Activated CD4-positive, alpha-beta T cell treated with anti-CD3 and anti-CD28 coated beads for 36 hours (primary cell): ENCODE measurements at regions not wholly inside any gene's neighbourhood (a gene's known extent, or its start where the extent isn't known, plus 50 kb on each side); places are given as distances from the start of the nearest gene placed in this dataset.

ENCODE experiments used
- ATAC-seq: fragments of 200-7000 bp; cut with Tn5 transposase; one replicate; pipeline ENCODE4 v1.10.0; 2021; ENCODE audit warnings: mild to moderate bottlenecking, moderate library complexity
- CTCF ChIA-PET: fragments of 350-600 bp; sonication (Branson Sonifier 250); formaldehyde crosslinking; loops from one replicate; lab custom pipeline; 2021; ENCODE audit warnings: antibody characterized with exemption; lab: Charles Lee
- POLR2A ChIA-PET: fragments of 350-600 bp; sonication (Branson Sonifier 250); formaldehyde crosslinking; loops from one replicate; lab custom pipeline; 2021; ENCODE audit warnings: antibody characterized with exemption, inconsistent platforms; lab: Charles Lee
- DNase-seq: peaks from one replicate; pipeline ENCODE4 v3.0.0-alpha.2; 2020
- H3K27ac Mint-ChIP-seq: one replicate; pipeline ENCODE4 v1.8.0; 2021; ENCODE audit warnings: mixed read lengths
- H3K27me3 Mint-ChIP-seq: one replicate; pipeline ENCODE4 v1.8.0; 2021; ENCODE audit warnings: mixed read lengths
- H3K36me3 Mint-ChIP-seq: one replicate; pipeline ENCODE4 v1.8.0; 2021; ENCODE audit warnings: low read depth, mixed read lengths
- H3K4me1 Mint-ChIP-seq: one replicate; pipeline ENCODE4 v1.8.0; 2021; ENCODE audit warnings: mixed read lengths
- H3K4me3 Mint-ChIP-seq: one replicate; pipeline ENCODE4 v1.8.0; 2021; ENCODE audit warnings: mild to moderate bottlenecking, moderate library complexity, mixed read lengths
- H3K9me3 Mint-ChIP-seq: one replicate; pipeline ENCODE4 v1.8.0; 2021; ENCODE audit warnings: low read depth, mixed read lengths
- intact Hi-C, 2 experiments: fragments of 100-400 bp; cut with DNase I in 1 of 2; cut with micrococcal nuclease in 1 of 2; formaldehyde crosslinking; loops; one replicate each; pipeline versions ENCODE4 v1.14.2 to v1.15.1; 2022 to 2024; cut with DNase I, micrococcal nuclease

- CTCF ChIA-PET: interaction anchor here (0.5 to 1.0 kb wide), 3 partner anchors 136 to 671 kb away, joined by 3 to 4 read pairs (median 3); no protein-coding TSS in a partner anchor
- peak; percentile 90 for ATAC-seq
- POLR2A ChIA-PET: no interaction called here
- Mint-ChIP-seq H3K36me3 (peaks cover 3% of the 10 kb centered on the region), H3K4me3 (peak overlapping the region; percentile 3), H3K9me3 (no peaks in the 10 kb centered on the region), H3K27me3 (no peaks in the 10 kb centered on the region), H3K4me1 (peaks cover 55% of the 10 kb centered on the region), H3K27ac (peak overlapping the region; percentile 28)
- DNase-seq: peak; percentile 46
- intact Hi-C loops: no loop called here
Measured at GRCh38 chr6:14717307-14717706, 528.6 kb upstream of the JARID2 start.

- intact Hi-C loops: no loop called here
- CTCF ChIA-PET: interaction anchor here (0.6 to 1.4 kb wide), 2 partner anchors 396 to 507 kb away, joined by 3 read pairs; no protein-coding TSS in a partner anchor
- Mint-ChIP-seq H3K27ac (no peak overlapping the region), H3K9me3 (peaks cover 3% of the 10 kb centered on the region), H3K4me3 (no peak overlapping the region), H3K4me1 (peaks cover 59% of the 10 kb centered on the region), H3K27me3 (no peaks in the 10 kb centered on the region), H3K36me3 (peaks cover 8% of the 10 kb centered on the region)
- ATAC-seq (no peak), DNase-seq (no peak)
- POLR2A ChIA-PET: interaction anchor here (1.1 kb wide), 1 partner anchor 17 kb away, joined by 3 read pairs; no protein-coding TSS in a partner anchor
Measured at GRCh38 chr6:14718861-14719260, 527.0 kb upstream of the JARID2 start.

- Mint-ChIP-seq H3K4me1 (peaks cover 60% of the 10 kb centered on the region), H3K9me3 (peaks cover 4% of the 10 kb centered on the region), H3K27me3 (no peaks in the 10 kb centered on the region), H3K36me3 (peaks cover 8% of the 10 kb centered on the region), H3K4me3 (no peak overlapping the region), H3K27ac (no peak overlapping the region)
- ChIA-PET CTCF (interaction anchor here (0.6 kb wide), 1 partner anchor 396 kb away, joined by 3 read pairs; no protein-coding TSS in a partner anchor), POLR2A (interaction anchor here (1.1 kb wide), 1 partner anchor 17 kb away, joined by 3 read pairs; no protein-coding TSS in a partner anchor)
- no peak for DNase-seq
- no peak for ATAC-seq
- intact Hi-C loops: no loop called here
Measured at GRCh38 chr6:14719270-14719669, 526.6 kb upstream of the JARID2 start.

GRCh38 chr6:14720411-14721102 lies 525.3 kb upstream of the JARID2 start:
- H3K27ac Mint-ChIP-seq: peak overlapping the region; percentile 29
- intact Hi-C loops: no loop called here
- no peak for ATAC-seq
- peaks cover 8% of the 10 kb centered on the region for H3K36me3 Mint-ChIP-seq
- H3K4me3 Mint-ChIP-seq: no peak overlapping the region
- H3K27me3 Mint-ChIP-seq: no peaks in the 10 kb centered on the region
- DNase-seq: no peak
- H3K9me3 Mint-ChIP-seq: peaks cover 4% of the 10 kb centered on the region
- ChIA-PET CTCF (interaction anchor here (0.5 kb wide), 1 partner anchor 1090 kb away, joined by 3 read pairs; no protein-coding TSS in a partner anchor), POLR2A (no interaction called here)
- peaks cover 54% of the 10 kb centered on the region for H3K4me1 Mint-ChIP-seq

GRCh38 chr6:14721103-14721758 lies 524.6 kb upstream of the JARID2 start:
- Mint-ChIP-seq H3K9me3 (peaks cover 4% of the 10 kb centered on the region), H3K4me1 (peaks cover 52% of the 10 kb centered on the region), H3K27ac (peak overlapping the region; percentile 52), H3K27me3 (no peaks in the 10 kb centered on the region), H3K36me3 (peaks cover 8% of the 10 kb centered on the region), H3K4me3 (no peak overlapping the region)
- CTCF ChIA-PET: interaction anchor here (0.5 to 3.6 kb wide), 2 partner anchors 10 to 1091 kb away, joined by 3 to 13 read pairs; no protein-coding TSS in a partner anchor
- intact Hi-C loops: no loop called here
- ATAC-seq (peak; percentile 13), DNase-seq (no peak)
- POLR2A ChIA-PET: no interaction called here

- Mint-ChIP-seq H3K4me1 (peaks cover 52% of the 10 kb centered on the region), H3K27ac (no peak overlapping the region), H3K9me3 (peaks cover 6% of the 10 kb centered on the region), H3K27me3 (no peaks in the 10 kb centered on the region), H3K36me3 (peaks cover 5% of the 10 kb centered on the region), H3K4me3 (no peak overlapping the region)
- no peak for DNase-seq
- intact Hi-C loops: no loop called here
- ChIA-PET POLR2A (no interaction called here), CTCF (interaction anchor here (0.8 to 3.6 kb wide), 2 partner anchors 11 to 624 kb away, joined by 3 to 13 read pairs; no protein-coding TSS in a partner anchor)
- ATAC-seq: no peak
Measured at GRCh38 chr6:14722001-14722562, 523.8 kb upstream of the JARID2 start.

- ATAC-seq (peak; percentile 64), DNase-seq (no peak)
- H3K27ac Mint-ChIP-seq: peak overlapping the region; percentile 65
- CTCF ChIA-PET: interaction anchor here (0.8 to 3.6 kb wide), 2 partner anchors 11 to 623 kb away, joined by 3 to 13 read pairs; no protein-coding TSS in a partner anchor
- peaks cover 52% of the 10 kb centered on the region for H3K4me1 Mint-ChIP-seq
- intact Hi-C loops: no loop called here
- H3K27me3 Mint-ChIP-seq: no peaks in the 10 kb centered on the region
- POLR2A ChIA-PET: no interaction called here
- H3K9me3 Mint-ChIP-seq: peaks cover 7% of the 10 kb centered on the region
- H3K36me3 Mint-ChIP-seq: peaks cover 6% of the 10 kb centered on the region
- H3K4me3 Mint-ChIP-seq: no peak overlapping the region
Measured at GRCh38 chr6:14722704-14723103, 523.2 kb upstream of the JARID2 start.

- H3K36me3 Mint-ChIP-seq: peaks cover 8% of the 10 kb centered on the region
- no peak overlapping the region for H3K4me3 Mint-ChIP-seq
- ChIA-PET POLR2A (no interaction called here), CTCF (interaction anchor here (3.6 kb wide), 1 partner anchor 12 kb away, joined by 13 read pairs; no protein-coding TSS in a partner anchor)
- DNase-seq (no peak), ATAC-seq (no peak)
- H3K27ac Mint-ChIP-seq: peak overlapping the region; percentile 77
- H3K9me3 Mint-ChIP-seq: peaks cover 7% of the 10 kb centered on the region
- peaks cover 61% of the 10 kb centered on the region for H3K4me1 Mint-ChIP-seq
- H3K27me3 Mint-ChIP-seq: no peaks in the 10 kb centered on the region
- intact Hi-C loops: no loop called here
Measured at GRCh38 chr6:14723535-14724086, 522.3 kb upstream of the JARID2 start.

GRCh38 chr6:14724549-14724948 lies 521.3 kb upstream of the JARID2 start:
- intact Hi-C loops: no loop called here
- CTCF ChIA-PET: interaction anchor here (1.4 to 3.6 kb wide), 2 partner anchors 13 to 18 kb away, joined by 4 to 13 read pairs; no protein-coding TSS in a partner anchor

GRCh38 chr6:14726816-14727493 lies 518.9 kb upstream of the JARID2 start:
- Mint-ChIP-seq H3K27me3 (no peaks in the 10 kb centered on the region), H3K36me3 (peaks cover 31% of the 10 kb centered on the region), H3K4me1 (peaks cover 70% of the 10 kb centered on the region), H3K9me3 (peaks cover 11% of the 10 kb centered on the region), H3K4me3 (no peak overlapping the region), H3K27ac (peak overlapping the region; percentile 100)
- ATAC-seq (peak; percentile 7), DNase-seq (no peak)
- CTCF ChIA-PET: interaction anchor here (1.4 to 3.4 kb wide), 3 partner anchors 12 to 25 kb away, joined by 4 to 19 read pairs (median 5); no protein-coding TSS in a partner anchor
- POLR2A ChIA-PET: interaction anchor here (1.1 kb wide), 1 partner anchor 16 kb away, joined by 3 read pairs; no protein-coding TSS in a partner anchor
- intact Hi-C loops: no loop called here

More at GRCh38 chr6:14724549-14724948, 521.3 kb upstream of the JARID2 start:
- ATAC-seq: no peak
- Mint-ChIP-seq H3K9me3 (peaks cover 7% of the 10 kb centered on the region), H3K27ac (no peak overlapping the region), H3K4me3 (no peak overlapping the region), H3K27me3 (no peaks in the 10 kb centered on the region), H3K4me1 (peaks cover 65% of the 10 kb centered on the region), H3K36me3 (peaks cover 15% of the 10 kb centered on the region)
- DNase-seq: no peak
- POLR2A ChIA-PET: interaction anchor here (0.7 kb wide), 1 partner anchor 10 kb away, joined by 3 read pairs; no protein-coding TSS in a partner anchor
